CD4-positive, CD25-positive, alpha-beta regulatory T cell (primary cell): ENCODE measurements at regions not wholly inside any gene's neighbourhood (a gene's known extent, or its start where the extent isn't known, plus 50 kb on each side); places are given as distances from the start of the nearest gene placed in this dataset.
A peak's percentile ranks its signal among the peaks of the same experiment; 100 is the strongest.

Experiments used
- ATAC-seq, 2 donors: fragments of 150-1000 bp; cut with Tn5 transposase; one replicate each; pipeline ENCODE4 v1.10.0; 2021; ENCODE audit warnings: low read depth in 2 of 2, moderate number of reproducible peaks in 2 of 2, moderate library complexity in 1 of 2
- DNase-seq, 3 donors: peaks; one replicate each; pipeline versions ENCODE4 v3.0.0 to v3.0.0-alpha.2; 2012 to 2022; ENCODE audit warnings: mixed read lengths in 1 of 3
- H3K27ac ChIP-seq: one replicate; pipeline ENCODE4 v1.7.0; 2013; ENCODE audit warnings: mild to moderate bottlenecking, low read length; ENCODE audit not compliant: insufficient read depth, poor library complexity, severe bottlenecking
- H3K27me3 ChIP-seq: one replicate; pipeline ENCODE4 v1.7.0; 2013; ENCODE audit warnings: low read length; ENCODE audit not compliant: control insufficient read depth, insufficient read depth
- H3K36me3 ChIP-seq: one replicate; pipeline ENCODE4 v1.7.0; 2013; ENCODE audit warnings: mild to moderate bottlenecking, low read length, moderate library complexity; ENCODE audit not compliant: control insufficient read depth, insufficient read depth
- H3K4me1 ChIP-seq: 2 replicates; pipeline ENCODE4 v1.7.0; 2013; ENCODE audit warnings: mild to moderate bottlenecking, low read length; ENCODE audit not compliant: insufficient read depth, control insufficient read depth, poor library complexity, severe bottlenecking
- H3K4me3 ChIP-seq: one replicate; pipeline ENCODE4 v1.7.0; 2013; ENCODE audit warnings: low read depth, mild to moderate bottlenecking, low read length, moderate library complexity
- H3K9me3 ChIP-seq, 2 experiments: 1 replicate in 1 of 2; 2 replicates in 1 of 2; pipeline ENCODE4 v1.7.0; 2013; ENCODE audit warnings: low read length in 2 of 2, mild to moderate bottlenecking in 1 of 2, moderate library complexity in 1 of 2; ENCODE audit not compliant: control insufficient read depth in 2 of 2
- H3K27ac Mint-ChIP-seq, 3 donors: one replicate each; pipeline ENCODE4 v1.8.0; 2020 to 2022; ENCODE audit warnings: mild to moderate bottlenecking in 3 of 3, mixed read lengths in 3 of 3, moderate library complexity in 2 of 3
- H3K27me3 Mint-ChIP-seq: one replicate; pipeline ENCODE4 v1.8.0; 2022; ENCODE audit warnings: mild to moderate bottlenecking, mixed read lengths
- H3K36me3 Mint-ChIP-seq: one replicate; pipeline ENCODE4 v1.8.0; 2020; ENCODE audit warnings: mixed read lengths
- H3K4me1 Mint-ChIP-seq, 4 donors: one replicate each; pipeline ENCODE4 v1.8.0; 2020 to 2022; ENCODE audit warnings: mixed read lengths in 4 of 4, mild to moderate bottlenecking in 1 of 4
- H3K4me3 Mint-ChIP-seq, 4 donors: one replicate each; pipeline ENCODE4 v1.8.0; 2020 to 2022; ENCODE audit warnings: mild to moderate bottlenecking in 4 of 4, mixed read lengths in 4 of 4, moderate library complexity in 3 of 4
- H3K9me3 Mint-ChIP-seq, 7 donors: one replicate each; pipeline ENCODE4 v1.8.0; 2020 to 2022; ENCODE audit warnings: mixed read lengths in 7 of 7, mild to moderate bottlenecking in 3 of 7, moderate library complexity in 2 of 7

DNA sequence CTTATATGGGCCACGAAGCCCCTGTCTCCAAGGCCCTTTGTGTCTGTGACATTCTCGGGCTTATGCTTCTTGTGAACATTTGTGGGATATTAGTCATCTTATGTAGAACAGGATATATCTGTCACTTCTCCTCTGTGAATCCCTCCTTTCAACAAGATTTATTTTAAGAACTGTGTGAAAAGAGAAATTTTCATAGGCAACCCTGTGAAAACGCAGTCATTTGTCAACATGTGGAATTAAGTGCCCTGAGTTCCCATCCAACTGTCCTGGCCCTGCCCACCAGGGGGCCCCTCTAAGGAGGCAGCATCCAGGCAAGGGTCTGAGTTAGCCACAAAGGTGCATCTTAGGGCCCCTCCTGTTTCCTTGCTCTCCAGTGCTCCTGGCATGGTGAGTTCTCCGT, 76.8 kb upstream of the CHRNA7 start:
- DNase-seq (no peak), ATAC-seq (no peak)
- Histone ChIP-seq H3K4me3 (no peak overlapping the region), H3K36me3 (no peaks in the 10 kb centered on the region), H3K27ac (no peak overlapping the region), H3K4me1 (no peaks in the 10 kb centered on the region), H3K9me3 (peaks cover 0 to 8% of the 10 kb centered on the region in 2 experiments), H3K27me3 (peaks cover 2% of the 10 kb centered on the region)
- Mint-ChIP-seq H3K9me3 (peaks cover 0 to 18% (median 3%) of the 10 kb centered on the region in 7 donors), H3K36me3 (no peaks in the 10 kb centered on the region), H3K4me3 (no peak overlapping the region), H3K27ac (no peak overlapping the region), H3K27me3 (peaks cover 4% of the 10 kb centered on the region), H3K4me1 (no peaks in the 10 kb centered on the region)

- no peak overlapping the region for H3K4me3 ChIP-seq
- H3K27me3 ChIP-seq = peaks cover 2% of the 10 kb centered on the region
- Mint-ChIP-seq H3K4me1 (no peaks in the 10 kb centered on the region), H3K9me3 (peaks cover 0 to 28% (median 4%) of the 10 kb centered on the region in 7 donors), H3K4me3 (no peak overlapping the region), H3K36me3 (no peaks in the 10 kb centered on the region), H3K27me3 (peaks cover under 1% of the 10 kb centered on the region), H3K27ac (no peak overlapping the region)
- DNase-seq (no peak), ATAC-seq (no peak)
- no peaks in the 10 kb centered on the region for H3K36me3 ChIP-seq
- peaks cover 0 to 8% of the 10 kb centered on the region in 2 experiments for H3K9me3 ChIP-seq
- H3K27ac ChIP-seq = no peak overlapping the region
- no peaks in the 10 kb centered on the region for H3K4me1 ChIP-seq
Measured at GRCh38 chr15:31954374-31955172, 75.7 kb upstream of the CHRNA7 start.

- no peaks in the 10 kb centered on the region for H3K4me1 ChIP-seq
- no peak for ATAC-seq
- no peaks in the 10 kb centered on the region for H3K36me3 ChIP-seq
- no peak overlapping the region for H3K4me3 ChIP-seq
- peaks cover 0 to 8% of the 10 kb centered on the region in 2 experiments for H3K9me3 ChIP-seq
- Mint-ChIP-seq H3K27ac (no peak overlapping the region), H3K27me3 (no peaks in the 10 kb centered on the region), H3K4me3 (no peak overlapping the region), H3K9me3 (peaks cover 0 to 34% (median 4%) of the 10 kb centered on the region in 7 donors), H3K36me3 (no peaks in the 10 kb centered on the region), H3K4me1 (no peaks in the 10 kb centered on the region)
- H3K27ac ChIP-seq = no peak overlapping the region
- no peak for DNase-seq
- peaks cover 2% of the 10 kb centered on the region for H3K27me3 ChIP-seq
Measured at GRCh38 chr15:31955734-31956133, 74.6 kb upstream of the CHRNA7 start.

DNA sequence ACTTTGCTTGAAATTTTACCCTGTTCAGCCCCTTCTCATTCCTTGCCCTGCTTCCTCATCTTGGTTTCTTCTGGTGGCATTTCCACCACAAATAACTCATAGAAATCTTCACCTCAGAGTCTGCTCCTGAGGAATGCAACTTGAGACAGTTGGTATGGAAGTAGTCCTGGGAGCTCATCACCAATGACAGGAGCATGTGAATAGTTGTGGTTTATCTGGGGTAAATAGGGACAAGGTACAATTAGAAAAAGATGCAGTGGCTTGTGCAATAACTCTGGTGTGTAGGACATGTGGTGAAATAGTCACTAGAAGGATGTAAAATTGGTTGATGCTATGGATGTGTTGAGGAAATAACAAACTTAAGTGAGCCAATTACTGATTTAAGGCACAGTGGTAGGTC, 72.7 kb upstream of the CHRNA7 start:
- H3K4me1 ChIP-seq = no peaks in the 10 kb centered on the region
- Mint-ChIP-seq H3K27me3 (no peaks in the 10 kb centered on the region), H3K4me1 (no peaks in the 10 kb centered on the region), H3K4me3 (no peak overlapping the region), H3K27ac (no peak overlapping the region), H3K9me3 (peaks cover 0 to 38% (median 8%) of the 10 kb centered on the region in 7 donors), H3K36me3 (no peaks in the 10 kb centered on the region)
- no peak overlapping the region for H3K4me3 ChIP-seq
- ATAC-seq (no peak), DNase-seq (no peak)
- H3K9me3 ChIP-seq = peaks cover 0 to 8% of the 10 kb centered on the region in 2 experiments
- H3K27me3 ChIP-seq = peaks cover 1% of the 10 kb centered on the region
- no peaks in the 10 kb centered on the region for H3K36me3 ChIP-seq
- H3K27ac ChIP-seq = no peak overlapping the region

GRCh38 chr15:31964586-31965307, 65.6 kb upstream of the CHRNA7 start:
- no peaks in the 10 kb centered on the region for H3K4me1 ChIP-seq
- H3K27me3 ChIP-seq = peaks cover 7% of the 10 kb centered on the region
- no peaks in the 10 kb centered on the region for H3K36me3 ChIP-seq
- H3K27ac Mint-ChIP-seq = no peak overlapping the region
- no peaks in the 10 kb centered on the region for H3K4me1 Mint-ChIP-seq
- no peaks in the 10 kb centered on the region for H3K27me3 Mint-ChIP-seq
- H3K36me3 Mint-ChIP-seq = no peaks in the 10 kb centered on the region
- H3K9me3 ChIP-seq = no peaks in the 10 kb centered on the region
- peaks cover 0 to 7% (median 2%) of the 10 kb centered on the region in 7 donors for H3K9me3 Mint-ChIP-seq
- H3K4me3 Mint-ChIP-seq = no peak overlapping the region
- ATAC-seq (no peak), DNase-seq (no peak)
- H3K4me3 ChIP-seq = no peak overlapping the region
- H3K27ac ChIP-seq = no peak overlapping the region

DNA sequence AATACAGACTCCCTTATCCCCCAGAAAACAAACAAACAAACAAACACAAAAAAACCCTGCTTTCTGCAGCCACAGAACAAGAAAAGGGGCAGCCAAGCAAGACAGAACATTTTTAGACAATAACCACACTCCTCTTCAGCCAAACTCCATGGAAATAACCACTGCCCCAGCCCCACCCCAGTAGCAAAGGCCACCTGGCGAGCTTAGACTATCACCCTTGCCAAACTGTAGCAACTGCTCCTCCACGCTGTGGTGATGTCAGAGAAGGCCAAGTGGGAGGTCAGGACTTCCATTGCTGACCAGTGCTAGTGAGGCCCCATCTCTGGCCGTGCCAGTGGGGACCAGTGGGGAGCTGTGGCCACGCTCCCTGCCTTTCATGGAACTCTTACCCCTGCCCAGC, 60.3 kb upstream of the CHRNA7 start:
- H3K36me3 ChIP-seq = no peaks in the 10 kb centered on the region
- Mint-ChIP-seq H3K27me3 (peaks cover 8% of the 10 kb centered on the region), H3K4me3 (no peak overlapping the region), H3K27ac (no peak overlapping the region), H3K4me1 (peaks cover 0 to 5% (median 4%) of the 10 kb centered on the region in 4 donors), H3K9me3 (peaks cover 0 to 2% (median 0%) of the 10 kb centered on the region in 7 donors), H3K36me3 (no peaks in the 10 kb centered on the region)
- DNase-seq = no peak
- peaks cover 7% of the 10 kb centered on the region for H3K27me3 ChIP-seq
- ATAC-seq = no peak
- no peaks in the 10 kb centered on the region for H3K9me3 ChIP-seq
- H3K4me3 ChIP-seq = no peak overlapping the region
- H3K4me1 ChIP-seq = no peaks in the 10 kb centered on the region
- no peak overlapping the region for H3K27ac ChIP-seq

GRCh38 chr15:31973197-31973596, 57.1 kb upstream of the CHRNA7 start:
- H3K4me3 ChIP-seq = no peak overlapping the region
- Mint-ChIP-seq H3K4me3 (no peak overlapping the region), H3K27ac (no peak overlapping the region), H3K36me3 (no peaks in the 10 kb centered on the region), H3K27me3 (peaks cover 8% of the 10 kb centered on the region), H3K9me3 (no peaks in the 10 kb centered on the region), H3K4me1 (peaks cover 0 to 11% (median 6%) of the 10 kb centered on the region in 4 donors)
- ATAC-seq = peak in 1 of 2 donors; percentile 12
- no peaks in the 10 kb centered on the region for H3K9me3 ChIP-seq
- no peaks in the 10 kb centered on the region for H3K4me1 ChIP-seq
- H3K36me3 ChIP-seq = no peaks in the 10 kb centered on the region
- peaks cover under 1% of the 10 kb centered on the region for H3K27me3 ChIP-seq
- no peak for DNase-seq
- no peak overlapping the region for H3K27ac ChIP-seq
